Effector memory CD8-positive, alpha-beta T cell (primary cell): ENCODE measurements at regions not wholly inside any gene's neighbourhood (a gene's known extent, or its start where the extent isn't known, plus 50 kb on each side); places are given as distances from the start of the nearest gene placed in this dataset.

ENCODE experiments used
- ATAC-seq: fragments of 150-1000 bp; cut with Tn5 transposase; replicated peaks from 2 replicates; pipeline ENCODE4 v1.10.0; 2021; ENCODE audit warnings: mild to moderate bottlenecking, moderate library complexity
- DNase-seq, 3 experiments: peaks; one replicate each; pipeline ENCODE4 v3.0.0; 2021
- H3K27ac Mint-ChIP-seq, 2 donors: one replicate each; pipeline ENCODE4 v1.8.0; 2022; ENCODE audit warnings: mild to moderate bottlenecking in 2 of 2, mixed read lengths in 2 of 2, moderate library complexity in 2 of 2
- H3K27me3 Mint-ChIP-seq, 2 donors: one replicate each; pipeline ENCODE4 v1.8.0; 2022; ENCODE audit warnings: mixed read lengths in 2 of 2
- H3K36me3 Mint-ChIP-seq: one replicate; pipeline ENCODE4 v1.8.0; 2022; ENCODE audit warnings: mild to moderate bottlenecking, moderate library complexity, mixed read lengths; ENCODE audit not compliant: insufficient read depth
- H3K4me1 Mint-ChIP-seq, 2 donors: one replicate each; pipeline ENCODE4 v1.8.0; 2022; ENCODE audit warnings: low read depth in 2 of 2, mixed read lengths in 2 of 2
- H3K4me3 Mint-ChIP-seq, 2 donors: one replicate each; pipeline ENCODE4 v1.8.0; 2022; ENCODE audit warnings: mild to moderate bottlenecking in 2 of 2, mixed read lengths in 2 of 2, moderate library complexity in 2 of 2
- H3K9me3 Mint-ChIP-seq, 2 donors: one replicate each; pipeline ENCODE4 v1.8.0; 2022; ENCODE audit warnings: mixed read lengths in 2 of 2

DNA sequence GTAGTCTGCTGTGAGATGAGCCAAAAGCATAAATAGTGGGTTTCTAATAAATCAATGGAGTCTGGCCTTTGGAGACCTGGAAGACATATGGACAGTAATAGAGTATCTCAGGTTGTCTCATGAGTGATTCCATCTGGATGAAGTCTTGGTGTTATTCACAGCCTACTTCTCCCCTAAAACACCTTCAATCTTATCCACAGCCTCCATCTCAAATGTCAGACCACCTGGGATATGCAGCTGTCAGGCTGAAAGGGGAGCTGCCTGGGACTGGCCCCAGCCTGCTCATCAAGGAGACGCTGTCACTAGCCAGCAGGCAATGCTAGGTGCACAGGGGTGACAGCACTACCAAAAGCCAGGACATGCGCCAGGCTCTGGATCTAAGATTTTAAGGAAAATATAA lies 684.0 kb upstream of the ZEB2 start:
- peaks cover 0 to 5% of the 10 kb centered on the region in 2 donors for H3K27me3 Mint-ChIP-seq
- DNase-seq (no peak), ATAC-seq (no peak)
- H3K9me3 Mint-ChIP-seq = no peaks in the 10 kb centered on the region
- no peaks in the 10 kb centered on the region for H3K4me1 Mint-ChIP-seq
- H3K36me3 Mint-ChIP-seq = no peaks in the 10 kb centered on the region
- no peak overlapping the region for H3K4me3 Mint-ChIP-seq
- H3K27ac Mint-ChIP-seq = no peak overlapping the region

DNA sequence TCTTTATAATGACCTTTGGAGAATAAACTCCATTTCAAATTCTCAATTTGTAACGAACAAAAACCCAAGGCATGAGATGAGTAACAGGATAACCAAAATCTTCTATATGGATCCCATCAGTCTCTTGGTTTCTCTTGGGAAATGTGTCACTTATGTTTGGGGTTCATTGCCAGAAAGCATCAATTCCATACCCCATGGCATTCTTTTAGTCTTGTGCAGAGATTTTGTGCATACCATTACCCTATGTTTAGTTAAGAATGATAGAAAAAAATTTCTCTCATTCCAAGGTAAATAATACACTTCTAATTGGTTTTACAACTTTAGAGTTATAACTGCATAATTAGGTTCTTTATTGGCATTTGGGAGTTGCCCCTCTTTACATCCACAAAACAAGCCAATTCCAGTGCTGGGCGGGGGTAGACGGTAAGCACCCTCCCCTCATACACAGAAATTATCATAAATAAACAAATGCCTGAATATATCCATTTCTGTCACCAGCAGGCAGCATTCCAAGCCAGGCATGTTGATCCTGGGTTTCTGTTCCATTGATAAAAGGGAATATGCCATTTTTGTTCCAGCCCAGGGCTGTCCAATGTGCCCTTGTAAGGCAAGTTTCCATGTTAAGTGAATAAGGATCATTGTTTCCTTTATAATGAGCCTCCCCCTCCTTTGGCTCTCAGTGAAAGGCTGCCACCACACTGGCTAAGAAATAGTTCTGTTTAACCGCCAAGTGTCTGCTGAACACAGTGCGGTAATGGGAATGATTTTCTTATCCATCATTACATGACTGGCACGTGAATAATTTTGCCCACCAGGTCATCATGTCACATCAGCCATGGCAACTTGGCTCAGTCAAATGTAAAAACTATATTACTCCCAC lies 680.1 kb upstream of the ZEB2 start:
- Mint-ChIP-seq H3K4me3 (no peak overlapping the region), H3K27me3 (no peaks in the 10 kb centered on the region), H3K27ac (no peak overlapping the region), H3K36me3 (no peaks in the 10 kb centered on the region), H3K4me1 (no peaks in the 10 kb centered on the region), H3K9me3 (no peaks in the 10 kb centered on the region)
- ATAC-seq (no peak), DNase-seq (no peak)

DNA sequence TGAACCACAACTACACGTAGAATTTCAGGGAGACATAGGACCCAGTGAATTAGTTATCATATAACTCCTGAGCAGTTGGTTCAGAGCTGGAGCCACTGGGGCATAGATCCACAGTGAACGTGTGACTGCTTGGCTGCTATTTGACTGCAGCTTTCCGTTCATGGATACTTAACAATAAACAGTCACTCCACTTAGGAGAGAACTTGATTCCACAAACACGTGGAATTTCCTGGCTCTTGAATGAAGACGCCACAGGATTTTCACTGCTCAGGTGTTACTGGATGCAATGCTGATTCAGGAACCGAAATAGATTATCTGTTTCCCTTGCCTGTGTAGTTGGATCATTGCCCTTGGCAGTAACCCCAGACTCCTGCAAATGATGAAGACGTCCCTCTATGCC lies 679.1 kb upstream of the ZEB2 start:
- Mint-ChIP-seq H3K27me3 (no peaks in the 10 kb centered on the region), H3K27ac (no peak overlapping the region), H3K4me3 (no peak overlapping the region), H3K9me3 (no peaks in the 10 kb centered on the region), H3K36me3 (no peaks in the 10 kb centered on the region), H3K4me1 (no peaks in the 10 kb centered on the region)
- ATAC-seq = no peak
- no peak for DNase-seq

DNA sequence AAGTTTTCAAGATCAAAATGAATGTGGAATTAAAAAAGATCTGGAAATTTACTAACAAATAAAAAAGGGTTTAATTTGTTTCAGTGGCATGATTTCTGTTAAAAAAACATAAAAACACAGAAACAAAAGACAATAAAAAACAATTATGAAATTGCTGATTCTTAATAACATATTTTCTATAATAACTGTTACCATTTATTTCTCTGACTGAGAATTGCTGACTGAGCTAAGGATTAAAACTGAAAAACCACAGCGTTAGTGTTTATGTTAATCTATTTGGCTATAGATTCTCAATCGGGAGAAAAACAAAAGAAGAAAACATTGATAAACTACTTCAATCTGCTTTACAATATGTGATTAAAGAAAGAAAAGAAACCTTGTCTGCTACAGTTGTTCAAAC lies 678.6 kb upstream of the ZEB2 start:
- no peak for ATAC-seq
- Mint-ChIP-seq H3K36me3 (no peaks in the 10 kb centered on the region), H3K27ac (no peak overlapping the region), H3K9me3 (no peaks in the 10 kb centered on the region), H3K27me3 (no peaks in the 10 kb centered on the region), H3K4me1 (no peaks in the 10 kb centered on the region), H3K4me3 (no peak overlapping the region)
- no peak for DNase-seq

DNA sequence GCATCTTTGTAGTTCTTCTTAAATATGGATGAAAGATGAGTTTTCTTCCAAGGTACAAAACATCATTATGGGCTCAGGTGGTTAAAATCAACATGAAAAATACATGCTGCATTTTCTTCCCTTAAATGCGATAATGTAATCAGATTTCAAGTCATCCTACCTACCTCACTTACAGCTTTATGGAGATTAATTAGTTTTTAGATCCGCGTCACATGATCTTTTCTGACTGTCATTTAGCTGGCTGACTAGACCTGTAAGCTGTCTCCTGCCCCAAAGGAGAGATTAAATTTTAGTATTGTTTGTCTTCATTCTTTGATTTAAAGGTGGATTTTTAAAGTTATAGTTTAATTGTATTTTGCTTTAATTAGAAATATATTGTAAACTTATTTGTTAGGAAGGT lies 678.0 kb upstream of the ZEB2 start:
- H3K4me3 Mint-ChIP-seq = no peak overlapping the region
- no peaks in the 10 kb centered on the region for H3K4me1 Mint-ChIP-seq
- ATAC-seq (no peak), DNase-seq (no peak)
- H3K27ac Mint-ChIP-seq = no peak overlapping the region
- no peaks in the 10 kb centered on the region for H3K36me3 Mint-ChIP-seq
- H3K9me3 Mint-ChIP-seq = no peaks in the 10 kb centered on the region
- H3K27me3 Mint-ChIP-seq = no peaks in the 10 kb centered on the region

DNA sequence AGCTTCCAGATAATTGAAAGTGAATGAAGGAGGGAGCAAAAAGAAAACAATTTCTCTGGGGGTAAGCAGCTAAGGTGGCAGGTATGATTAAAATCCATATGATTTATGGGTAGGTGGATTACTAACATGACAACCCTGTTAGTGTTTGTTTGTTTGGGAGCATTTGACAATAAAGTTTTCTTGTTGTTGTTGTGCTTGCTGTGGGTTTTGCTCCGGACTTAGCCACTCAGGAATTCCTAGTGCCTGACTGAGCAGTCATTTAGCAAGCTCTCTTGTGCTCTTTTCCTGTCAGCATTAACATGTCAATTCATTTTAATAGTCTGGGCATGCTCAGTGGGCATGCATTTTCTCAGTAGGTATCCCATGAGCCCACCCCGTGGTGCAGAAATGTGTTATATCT lies 674.8 kb upstream of the ZEB2 start:
- Mint-ChIP-seq H3K4me1 (no peaks in the 10 kb centered on the region), H3K9me3 (no peaks in the 10 kb centered on the region), H3K27ac (no peak overlapping the region), H3K36me3 (no peaks in the 10 kb centered on the region), H3K4me3 (no peak overlapping the region), H3K27me3 (no peaks in the 10 kb centered on the region)
- ATAC-seq (no peak), DNase-seq (no peak)

DNA sequence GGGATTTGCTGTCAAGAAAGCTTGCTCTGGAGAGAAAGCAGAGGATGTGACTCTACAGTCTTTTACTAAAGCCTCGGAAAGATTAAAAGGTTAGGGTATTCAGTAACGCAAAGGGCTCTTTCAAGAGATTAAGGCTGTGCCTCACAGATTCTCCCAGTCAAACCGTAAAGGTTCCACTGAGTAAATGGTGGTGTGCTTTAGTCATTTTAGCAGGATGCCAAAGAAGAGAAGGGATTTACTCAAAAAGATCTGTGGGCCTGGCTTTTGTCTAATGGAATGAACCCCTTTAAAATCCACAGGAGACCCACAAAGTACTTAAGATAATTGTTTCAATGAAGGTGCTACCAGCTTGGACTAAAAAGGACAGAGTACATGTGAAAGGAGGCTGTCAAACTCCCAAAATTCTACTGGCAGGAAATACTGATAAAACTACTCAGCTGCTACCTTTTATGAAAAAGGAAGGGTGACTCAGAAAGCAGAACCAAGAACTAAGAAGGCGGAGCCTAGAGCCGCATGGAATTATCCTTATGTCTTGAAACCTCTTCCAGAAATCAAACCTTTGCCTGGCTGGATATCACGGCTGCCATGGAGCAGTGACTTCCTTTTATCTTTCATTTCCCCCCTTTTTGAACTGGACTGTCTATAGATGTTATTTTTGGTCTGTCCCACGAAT lies 670.2 kb upstream of the ZEB2 start:
- Mint-ChIP-seq H3K4me3 (no peak overlapping the region), H3K27me3 (no peaks in the 10 kb centered on the region), H3K4me1 (no peaks in the 10 kb centered on the region), H3K27ac (no peak overlapping the region), H3K9me3 (no peaks in the 10 kb centered on the region), H3K36me3 (no peaks in the 10 kb centered on the region)
- ATAC-seq (no peak), DNase-seq (no peak)

DNA sequence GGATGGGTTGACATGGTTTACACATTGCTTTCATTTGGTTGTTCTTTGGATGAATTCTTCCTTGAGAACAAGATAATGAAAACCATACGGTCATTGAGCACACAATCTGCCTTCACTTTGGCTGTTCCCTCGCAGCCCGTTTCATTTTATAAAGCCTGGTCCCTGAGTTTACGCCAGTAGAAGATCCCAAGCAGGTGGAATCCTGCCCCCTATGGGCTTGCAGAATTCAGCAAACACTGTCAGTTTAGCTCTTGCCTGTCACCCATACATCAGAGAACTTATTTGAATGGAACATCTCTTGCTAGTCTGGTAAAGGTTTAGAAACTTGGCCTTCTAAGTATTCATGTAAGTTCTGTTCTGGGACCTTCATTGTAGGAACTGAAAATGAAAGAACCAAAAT lies 666.4 kb upstream of the ZEB2 start:
- H3K36me3 Mint-ChIP-seq = no peaks in the 10 kb centered on the region
- H3K9me3 Mint-ChIP-seq = no peaks in the 10 kb centered on the region
- no peak for DNase-seq
- ATAC-seq = no peak
- peaks cover under 1 to 5% of the 10 kb centered on the region in 2 donors for H3K27me3 Mint-ChIP-seq
- no peak overlapping the region for H3K4me3 Mint-ChIP-seq
- no peak overlapping the region for H3K27ac Mint-ChIP-seq
- H3K4me1 Mint-ChIP-seq = no peaks in the 10 kb centered on the region

DNA sequence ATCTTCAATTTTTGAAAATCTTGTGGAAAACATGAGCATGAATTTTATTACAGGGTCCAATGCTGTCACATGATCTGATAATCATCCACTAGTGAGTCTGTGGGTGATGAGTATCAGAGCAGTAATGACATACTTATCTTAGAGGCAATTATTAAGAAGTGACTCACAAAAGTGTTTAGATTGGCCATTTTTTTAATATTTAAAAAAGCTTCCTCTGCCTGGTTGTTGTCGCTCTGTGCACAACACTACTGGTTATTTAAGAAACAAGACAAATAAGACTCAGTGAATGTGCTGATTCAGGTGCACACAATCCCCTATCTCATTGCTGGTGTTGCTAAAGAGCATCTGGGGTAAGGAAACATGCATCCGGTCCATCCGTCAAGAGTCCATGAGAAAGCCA lies 665.8 kb upstream of the ZEB2 start:
- no peak for ATAC-seq
- H3K27ac Mint-ChIP-seq = no peak overlapping the region
- peaks cover 6 to 9% of the 10 kb centered on the region in 2 donors for H3K27me3 Mint-ChIP-seq
- no peaks in the 10 kb centered on the region for H3K4me1 Mint-ChIP-seq
- no peaks in the 10 kb centered on the region for H3K9me3 Mint-ChIP-seq
- H3K4me3 Mint-ChIP-seq = no peak overlapping the region
- no peaks in the 10 kb centered on the region for H3K36me3 Mint-ChIP-seq
- DNase-seq = no peak

DNA sequence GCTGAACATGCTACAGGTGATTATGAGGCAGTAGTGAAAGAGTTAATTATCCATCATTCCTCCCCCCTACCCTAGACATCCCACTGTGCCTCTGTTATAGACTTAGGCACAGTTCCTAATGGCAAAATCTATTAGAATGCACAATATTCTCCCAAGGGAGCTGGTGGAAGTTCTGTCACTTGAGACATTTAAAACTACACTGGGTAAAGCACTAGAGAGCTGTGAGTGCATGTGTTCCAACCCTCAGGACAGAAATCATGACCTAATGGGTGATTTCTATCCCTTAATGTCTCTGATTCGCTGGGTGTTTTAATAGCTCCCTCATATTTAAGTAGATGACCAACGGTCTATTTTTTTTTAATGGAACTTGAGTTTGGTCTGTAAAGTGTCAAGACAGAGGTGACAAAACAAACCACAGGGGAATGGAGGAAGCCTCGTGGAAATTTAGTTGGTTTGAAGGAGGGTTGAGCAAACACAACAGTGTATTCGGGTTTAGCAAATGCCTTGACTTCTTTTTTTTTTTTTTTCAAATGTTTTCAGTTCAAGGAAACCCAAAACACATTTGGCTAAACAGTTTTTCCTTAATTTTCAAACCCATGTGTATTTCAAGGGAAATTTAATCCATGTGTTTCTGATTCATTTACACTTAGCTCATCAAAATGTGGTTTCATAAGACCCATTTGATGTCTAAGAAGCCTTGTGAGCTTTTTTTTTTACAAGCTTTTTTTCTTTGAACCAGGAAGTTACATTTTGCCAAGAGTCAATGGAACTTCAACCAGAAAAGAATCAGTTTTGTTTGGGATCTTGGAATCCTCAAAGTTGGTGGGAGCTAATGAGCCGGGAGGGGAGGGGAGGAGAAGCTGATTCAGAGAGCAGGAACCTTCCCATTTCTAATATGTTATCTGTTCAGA lies 665.1 kb upstream of the ZEB2 start:
- Mint-ChIP-seq H3K27me3 (peaks cover 6 to 9% of the 10 kb centered on the region in 2 donors), H3K9me3 (no peaks in the 10 kb centered on the region), H3K4me1 (no peaks in the 10 kb centered on the region), H3K4me3 (no peak overlapping the region), H3K27ac (no peak overlapping the region), H3K36me3 (no peaks in the 10 kb centered on the region)
- no peak for DNase-seq
- no peak for ATAC-seq

DNA sequence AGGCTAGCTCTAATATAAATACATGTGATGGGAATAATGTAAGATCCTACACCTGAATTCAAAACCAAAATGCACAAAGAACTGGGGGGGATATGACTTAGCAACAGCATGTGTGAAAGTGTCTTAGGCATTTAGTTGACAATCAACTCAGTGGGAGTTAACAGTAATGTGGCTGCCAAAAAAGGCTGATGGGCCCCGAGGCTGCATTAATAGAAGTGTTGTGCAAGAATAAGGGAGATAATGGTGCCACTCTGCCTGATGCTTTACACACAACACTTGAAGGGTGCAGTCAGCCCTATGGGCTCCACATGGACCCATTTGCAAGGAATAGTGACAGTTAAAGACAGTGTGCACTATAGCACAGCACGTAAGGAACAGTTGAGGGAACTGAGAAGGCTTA lies 649.4 kb upstream of the ZEB2 start:
- DNase-seq = no peak
- peaks cover 0 to 8% of the 10 kb centered on the region in 2 donors for H3K27me3 Mint-ChIP-seq
- H3K4me3 Mint-ChIP-seq = no peak overlapping the region
- ATAC-seq = no peak
- H3K9me3 Mint-ChIP-seq = no peaks in the 10 kb centered on the region
- no peak overlapping the region for H3K27ac Mint-ChIP-seq
- H3K36me3 Mint-ChIP-seq = no peaks in the 10 kb centered on the region
- no peaks in the 10 kb centered on the region for H3K4me1 Mint-ChIP-seq

DNA sequence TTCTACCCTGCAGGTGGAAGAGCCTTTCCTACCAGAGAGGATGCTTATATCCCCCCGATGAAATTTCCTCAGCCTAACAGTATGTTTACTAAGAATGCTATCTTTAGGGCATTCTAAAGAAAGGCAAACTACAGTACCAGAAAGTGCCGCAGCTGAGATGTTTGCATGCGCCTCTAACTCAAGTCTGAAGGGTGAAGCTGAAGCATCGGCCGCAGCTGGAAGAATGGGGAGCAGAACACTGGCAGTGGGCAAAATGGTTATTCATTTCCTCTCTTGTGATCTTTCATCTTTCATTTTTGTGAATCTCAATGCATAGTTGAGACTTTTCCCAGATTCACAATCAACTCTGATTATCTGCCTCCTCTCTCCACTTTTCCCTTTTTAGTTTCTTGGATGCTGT lies 648.2 kb upstream of the ZEB2 start:
- H3K27ac Mint-ChIP-seq = no peak overlapping the region
- no peak for DNase-seq
- H3K9me3 Mint-ChIP-seq = no peaks in the 10 kb centered on the region
- ATAC-seq = no peak
- H3K4me3 Mint-ChIP-seq = no peak overlapping the region
- H3K27me3 Mint-ChIP-seq = peaks cover 0 to 14% of the 10 kb centered on the region in 2 donors
- no peaks in the 10 kb centered on the region for H3K4me1 Mint-ChIP-seq
- H3K36me3 Mint-ChIP-seq = no peaks in the 10 kb centered on the region

DNA sequence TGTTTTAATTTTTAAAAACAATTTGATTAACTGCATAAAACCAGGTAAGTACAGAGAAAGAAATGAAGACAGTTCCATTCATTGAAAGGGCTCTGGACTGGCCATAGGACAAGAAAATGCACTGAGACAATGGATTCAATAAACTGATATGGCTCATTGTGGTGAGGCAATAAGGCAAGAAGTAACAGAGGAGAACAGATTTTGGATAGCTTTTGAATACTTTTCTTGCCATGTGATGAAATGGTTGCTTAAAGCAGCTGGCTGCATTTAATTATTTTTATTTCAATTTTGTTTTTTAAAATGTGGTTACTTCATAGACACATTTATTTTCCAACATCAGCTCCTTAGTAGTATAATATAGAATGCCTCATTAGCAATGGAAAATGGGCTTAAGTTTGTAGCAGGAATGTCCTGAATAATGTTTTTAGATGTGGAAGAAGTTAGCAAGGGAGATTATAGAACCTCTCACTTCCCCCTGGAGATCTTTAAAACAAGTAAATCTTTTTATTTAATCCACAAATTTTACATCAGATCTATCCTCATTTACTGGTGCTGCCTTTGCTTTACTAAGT lies 646.9 kb upstream of the ZEB2 start:
- no peaks in the 10 kb centered on the region for H3K4me1 Mint-ChIP-seq
- DNase-seq (no peak), ATAC-seq (no peak)
- H3K27me3 Mint-ChIP-seq = peaks cover 0 to 14% of the 10 kb centered on the region in 2 donors
- no peak overlapping the region for H3K4me3 Mint-ChIP-seq
- H3K36me3 Mint-ChIP-seq = no peaks in the 10 kb centered on the region
- H3K27ac Mint-ChIP-seq = no peak overlapping the region
- no peaks in the 10 kb centered on the region for H3K9me3 Mint-ChIP-seq
